ENCODE measurements at regions not wholly inside any gene's neighbourhood (a gene's known extent, or its start where the extent isn't known, plus 50 kb on each side); places are given as distances from the start of the nearest gene placed in this dataset.
"Not testable (repeated sequence)": the region's sequence is repeated elsewhere in the genome, so short reads cannot be mapped to it uniquely, and the experiment has no call there.

GRCh38 chr5:92835712-92836111 is 745.3 kb downstream of the NR2F1-AS1 start:
- no peak for DNase-seq

GRCh38 chr5:92823551-92823950 is 757.5 kb downstream of the NR2F1-AS1 start:
- DNase-seq = not testable (repeated sequence)

DNA sequence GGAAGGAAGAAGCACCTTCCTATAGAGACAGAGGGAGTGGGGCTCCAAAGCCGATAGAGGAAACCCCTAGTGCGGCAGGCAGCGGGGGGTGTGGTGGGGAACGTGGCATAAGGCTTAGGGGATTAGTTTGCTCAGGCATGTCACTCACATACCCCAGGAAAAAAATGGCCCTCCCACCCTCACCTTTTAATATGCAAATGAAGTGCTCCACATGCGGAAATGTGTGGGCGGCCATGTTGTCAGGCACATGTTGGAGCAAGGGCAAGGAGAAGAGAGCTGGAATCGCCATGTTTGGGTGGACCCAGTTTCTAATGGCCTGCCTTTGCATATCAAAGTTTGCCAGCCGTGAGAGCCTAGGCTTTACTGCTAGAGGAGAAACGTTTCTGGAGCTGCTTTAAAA is 758.8 kb downstream of the NR2F1-AS1 start:
- DNase-seq = no peak

GRCh38 chr5:92809855-92810465 is 771.1 kb downstream of the NR2F1-AS1 start:
- DNase-seq = no peak

DNA sequence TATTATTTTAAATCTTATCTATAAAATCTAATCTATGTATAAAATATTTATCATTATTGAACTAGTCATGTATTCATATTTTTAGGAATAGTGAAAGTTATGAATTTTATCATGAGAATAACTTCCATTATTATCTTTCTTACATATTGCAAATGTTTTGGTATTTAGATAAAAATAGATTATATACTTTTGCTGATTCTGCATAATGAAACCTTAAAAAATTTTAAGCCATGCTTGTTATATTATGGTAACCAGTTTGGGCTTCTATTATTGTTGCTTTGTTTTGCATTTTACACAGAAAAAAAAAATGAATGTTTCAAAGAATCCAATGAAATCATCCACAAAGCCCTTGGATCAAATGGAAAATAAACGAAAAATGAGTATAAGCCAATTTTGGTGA is 772.5 kb downstream of the NR2F1-AS1 start:
- DNase-seq = no peak

- DNase-seq = no peak
Observed at GRCh38 chr5:92807085-92807484, 773.9 kb downstream of the NR2F1-AS1 start.

GRCh38 chr5:92805446-92805845 is 775.6 kb downstream of the NR2F1-AS1 start:
- no peak for DNase-seq

GRCh38 chr5:92801911-92802310 is 779.1 kb downstream of the NR2F1-AS1 start:
- DNase-seq = no peak

- DNase-seq = no peak
Observed at GRCh38 chr5:92800365-92800764, 780.7 kb downstream of the NR2F1-AS1 start.

DNA sequence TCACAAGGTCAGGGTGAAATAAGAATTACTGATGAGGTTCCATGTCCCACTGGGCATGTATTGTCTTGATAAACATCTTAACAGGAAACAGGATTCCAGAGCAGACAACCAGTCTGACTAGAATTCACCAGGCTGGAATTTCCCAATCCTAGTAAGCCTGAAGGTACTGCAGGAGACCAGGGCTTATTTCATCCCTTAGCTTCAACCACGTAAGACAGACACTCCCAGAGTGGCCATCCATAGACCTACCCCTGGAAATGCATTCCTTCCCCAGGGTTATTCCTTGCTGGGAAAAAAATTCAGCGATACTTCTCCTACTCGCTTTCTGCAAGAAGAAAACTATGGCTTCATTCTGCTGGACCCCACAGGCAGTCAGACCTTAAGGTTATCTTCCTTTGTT is 785.4 kb downstream of the NR2F1-AS1 start:
- no peak for DNase-seq

DNA sequence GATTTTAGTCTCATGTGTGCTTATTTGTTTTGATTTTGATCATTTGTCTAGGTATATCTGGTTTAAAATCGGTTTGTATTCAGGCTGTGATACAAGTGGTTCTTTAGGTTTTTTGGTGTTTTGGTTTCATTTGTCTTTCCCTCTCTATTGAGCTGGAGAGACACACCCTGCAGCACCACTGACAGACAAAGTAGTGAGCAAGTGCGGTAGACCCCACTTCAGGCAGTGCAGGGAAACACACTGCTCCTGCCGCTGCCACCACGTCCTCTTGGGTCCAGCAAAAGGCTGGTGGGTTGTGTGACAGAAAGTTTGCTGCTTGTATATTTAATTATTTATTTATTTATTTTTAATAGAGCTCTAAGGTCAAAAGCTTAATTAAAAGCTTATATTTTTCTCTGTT is 801.0 kb downstream of the NR2F1-AS1 start:
- no peak for DNase-seq

DNA sequence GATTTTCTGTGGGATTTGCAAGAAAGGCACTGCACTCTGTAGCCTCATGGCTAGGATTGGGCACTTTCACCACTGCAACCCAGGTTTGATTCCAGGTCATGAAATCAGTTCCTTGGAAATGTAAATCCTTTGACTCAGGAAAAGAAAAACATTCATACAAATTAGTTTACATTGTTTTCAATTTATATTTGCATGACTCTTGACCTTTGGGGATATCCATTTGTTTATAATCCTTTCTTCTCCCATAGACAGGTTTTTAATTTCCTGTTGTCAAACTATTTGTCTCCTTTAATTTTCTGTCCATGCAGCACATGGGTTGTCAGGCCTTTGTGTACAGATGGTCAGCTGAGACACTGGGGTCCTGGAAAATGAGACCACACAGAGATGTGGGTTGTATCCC is 801.5 kb downstream of the NR2F1-AS1 start:
- no peak for DNase-seq

GRCh38 chr5:92778261-92778660 is 802.8 kb downstream of the NR2F1-AS1 start:
- DNase-seq = no peak

DNA sequence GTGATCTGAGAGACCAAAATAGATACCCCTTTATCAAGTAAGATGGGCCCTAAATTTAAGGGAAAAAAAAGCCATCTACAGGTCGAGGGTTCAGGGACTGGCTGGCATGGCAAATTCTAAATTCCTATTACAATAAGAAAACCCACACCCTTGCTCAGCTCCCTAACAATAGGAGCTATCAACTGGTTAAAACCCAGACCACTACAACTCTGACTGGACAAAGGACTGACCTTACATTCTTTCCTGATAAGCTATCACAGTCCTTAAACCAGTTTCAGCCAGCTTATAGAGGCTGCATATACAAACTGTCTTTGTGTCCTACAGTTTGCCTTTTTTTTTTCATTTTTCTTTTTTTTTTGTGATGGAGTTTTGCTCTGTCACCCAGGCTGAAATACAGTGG is 803.6 kb downstream of the NR2F1-AS1 start:
- DNase-seq = no peak

- no peak for DNase-seq
Observed at GRCh38 chr5:92775711-92776615, 805.1 kb downstream of the NR2F1-AS1 start.

GRCh38 chr5:92769978-92770377 is 811.0 kb downstream of the NR2F1-AS1 start:
- no peak for DNase-seq

DNA sequence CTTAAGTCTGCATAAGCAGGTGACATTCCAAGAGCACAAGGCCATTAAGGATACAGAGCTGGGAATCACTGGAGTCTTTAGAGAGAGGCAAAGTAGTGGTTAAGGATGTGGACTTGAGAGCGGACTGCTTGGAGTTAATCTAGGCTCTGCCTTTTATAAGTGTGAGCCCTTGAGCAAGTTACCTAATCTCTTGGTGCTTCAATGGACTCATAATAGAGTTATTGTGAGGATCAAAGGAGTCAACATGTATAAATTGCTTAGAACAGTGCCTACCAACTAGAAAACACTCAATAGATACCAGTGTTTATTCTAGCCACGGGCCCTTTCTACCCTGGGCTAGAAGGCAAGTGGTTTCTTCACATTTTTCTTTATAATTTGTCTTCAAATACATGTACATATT is 819.4 kb downstream of the NR2F1-AS1 start:
- DNase-seq = no peak

DNA sequence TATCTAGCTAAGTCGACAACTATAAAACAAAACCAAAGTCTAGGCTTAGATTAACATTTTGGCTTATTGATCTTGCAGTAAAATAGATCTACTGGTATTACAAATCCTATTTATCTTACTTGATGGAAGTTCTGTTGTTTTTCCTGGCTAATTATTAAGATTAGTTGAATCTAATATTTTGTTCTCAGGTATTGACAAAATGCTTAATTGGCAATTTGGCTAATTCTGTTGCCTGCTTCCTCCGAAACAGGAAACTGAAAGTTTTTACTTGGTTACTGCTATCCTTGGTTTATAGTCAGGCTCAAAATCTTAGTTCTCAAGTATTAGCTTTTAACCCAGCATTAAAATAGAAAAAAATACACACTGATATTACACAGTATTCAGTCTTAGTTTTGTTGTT is 820.5 kb downstream of the NR2F1-AS1 start:
- DNase-seq = no peak

DNA sequence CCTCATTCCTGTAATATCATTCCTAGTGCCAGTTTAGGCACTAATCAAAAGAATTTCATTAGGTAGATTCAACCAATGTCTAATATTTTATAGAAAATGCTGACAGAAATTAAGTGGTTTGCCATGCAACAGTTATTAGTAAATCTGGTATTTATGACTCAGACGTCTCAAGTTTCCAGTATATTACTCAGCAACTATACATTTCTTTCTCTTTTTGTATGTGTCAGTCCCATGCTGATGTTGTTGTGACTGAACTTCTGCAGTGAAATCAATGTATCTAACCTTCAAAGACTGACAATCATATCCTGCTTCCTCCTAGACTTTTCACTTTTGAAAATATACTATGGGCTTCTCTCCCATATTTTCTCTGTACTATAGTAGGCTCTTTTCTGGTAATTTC is 822.5 kb downstream of the NR2F1-AS1 start:
- no peak for DNase-seq

GRCh38 chr5:92749943-92750342 is 831.1 kb downstream of the NR2F1-AS1 start:
- no peak for DNase-seq

GRCh38 chr5:92748072-92748676 is 832.8 kb downstream of the NR2F1-AS1 start:
- no peak for DNase-seq

DNA sequence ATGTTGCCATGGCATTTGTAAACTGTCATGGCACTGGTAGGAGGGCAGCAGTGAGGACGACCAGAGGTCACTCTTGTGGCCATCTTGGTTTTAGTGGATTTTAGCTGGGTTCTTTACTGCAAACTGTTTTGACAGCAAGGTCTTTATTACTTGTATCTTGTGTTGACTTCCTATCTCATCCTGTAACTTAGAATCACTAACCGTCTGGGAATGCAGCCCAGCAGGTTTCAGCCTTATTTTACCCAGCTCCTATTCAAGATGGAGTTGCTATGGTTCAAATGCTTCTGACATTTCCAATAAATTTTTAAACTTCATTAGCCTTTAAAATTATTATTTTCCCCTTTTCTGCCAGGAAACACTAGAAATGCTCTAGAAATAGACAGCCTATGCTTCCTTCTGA is 839.1 kb downstream of the NR2F1-AS1 start:
- DNase-seq = no peak
